Upper lobe of left lung (tissue), 4 donors: ENCODE measurements at regions not wholly inside any gene's neighbourhood (a gene's known extent, or its start where the extent isn't known, plus 50 kb on each side); places are given as distances from the start of the nearest gene placed in this dataset.

Source experiments
- CTCF ChIP-seq, 6 experiments: fragments of 450-650 bp in 4 of 6; fragments of 200-600 bp in 2 of 6; sonication (generic) in 2 of 6; IDR thresholded peaks; one replicate each; pipeline ENCODE4 v1.5.1; 2016 to 2019; ENCODE audit warnings: antibody characterized with exemption in 6 of 6
- EP300 ChIP-seq, 4 donors: sonication (generic); formaldehyde crosslinking; IDR thresholded peaks; one replicate each; pipeline ENCODE4 v1.5.1; 2017; ENCODE audit warnings: antibody characterized with exemption in 4 of 4, control low read depth in 2 of 4
- POLR2A ChIP-seq, 4 donors: fragments of 450-650 bp; IDR thresholded peaks; one replicate each; pipeline ENCODE4 v1.5.1; 2016 to 2017; ENCODE audit warnings: antibody characterized with exemption in 4 of 4, mild to moderate bottlenecking in 2 of 4
- POLR2AphosphoS5 ChIP-seq, 2 donors: sonication (generic); formaldehyde crosslinking; IDR thresholded peaks; one replicate each; pipeline ENCODE4 v1.5.1; 2017; ENCODE audit warnings: antibody characterized with exemption in 2 of 2

DNA sequence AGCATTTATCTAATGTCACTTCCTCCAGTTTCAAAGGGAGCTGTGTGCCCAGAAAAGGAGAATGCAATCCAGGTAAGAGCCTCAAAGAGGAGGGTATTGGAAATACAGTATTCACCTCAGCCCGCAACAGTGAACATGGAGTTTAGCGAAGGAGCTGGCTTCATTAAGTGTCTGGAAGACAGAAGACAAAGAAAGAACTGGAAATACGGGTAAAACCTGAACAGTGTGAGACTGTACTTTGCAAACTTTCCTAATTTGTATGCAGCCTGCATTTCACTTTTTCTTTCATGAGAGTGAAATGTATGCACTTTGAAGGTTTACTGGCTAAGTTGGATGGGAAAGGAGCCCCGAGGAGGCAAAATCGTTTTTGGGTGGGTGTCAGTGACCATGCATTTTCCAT, 478.4 kb downstream of the HS3ST3B1 start:
- TF ChIP-seq CTCF (IDR thresholded peaks at IDR 0.05) (no peak), POLR2A (IDR thresholded peaks at IDR 0.05) (no peak), POLR2AphosphoS5 (IDR thresholded peaks at IDR 0.05) (no peak), EP300 (IDR thresholded peaks at IDR 0.05) (no peak)
